ENCODE measurements at regions not wholly inside any gene's neighbourhood (a gene's known extent, or its start where the extent isn't known, plus 50 kb on each side); places are given as distances from the start of the nearest gene placed in this dataset.

- TF ChIP-seq POLR2A (IDR thresholded peaks at IDR 0.05) (no peak), CTCF (IDR thresholded peaks at IDR 0.05) (no peak)
Observed at GRCh38 chr12:90569685-90570084, 385.3 kb downstream of the CCER1 start.
